ENCODE measurements at regions not wholly inside any gene's neighbourhood (a gene's known extent, or its start where the extent isn't known, plus 50 kb on each side); places are given as distances from the start of the nearest gene placed in this dataset.

DNA sequence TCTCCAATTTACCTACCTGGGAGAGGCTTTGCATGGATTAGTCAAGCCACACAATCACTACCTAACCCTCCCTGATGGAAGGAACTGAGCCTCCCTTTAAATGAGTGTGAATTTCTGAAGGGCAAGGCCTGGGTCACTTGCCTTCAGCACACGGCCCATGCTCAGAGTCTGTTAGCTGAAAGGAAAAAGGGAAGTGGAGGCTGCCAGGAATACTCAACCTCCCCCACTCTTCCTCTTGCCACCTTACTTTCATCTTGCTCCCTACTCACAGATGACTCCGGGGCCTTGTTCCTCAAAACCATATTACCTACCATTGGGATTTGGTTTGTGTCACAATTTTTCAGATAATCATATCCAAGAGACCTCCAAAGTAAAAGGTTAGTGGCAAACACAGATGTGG, 220.0 kb downstream of the ABHD5 start:
- TF ChIP-seq, protein P1, sequence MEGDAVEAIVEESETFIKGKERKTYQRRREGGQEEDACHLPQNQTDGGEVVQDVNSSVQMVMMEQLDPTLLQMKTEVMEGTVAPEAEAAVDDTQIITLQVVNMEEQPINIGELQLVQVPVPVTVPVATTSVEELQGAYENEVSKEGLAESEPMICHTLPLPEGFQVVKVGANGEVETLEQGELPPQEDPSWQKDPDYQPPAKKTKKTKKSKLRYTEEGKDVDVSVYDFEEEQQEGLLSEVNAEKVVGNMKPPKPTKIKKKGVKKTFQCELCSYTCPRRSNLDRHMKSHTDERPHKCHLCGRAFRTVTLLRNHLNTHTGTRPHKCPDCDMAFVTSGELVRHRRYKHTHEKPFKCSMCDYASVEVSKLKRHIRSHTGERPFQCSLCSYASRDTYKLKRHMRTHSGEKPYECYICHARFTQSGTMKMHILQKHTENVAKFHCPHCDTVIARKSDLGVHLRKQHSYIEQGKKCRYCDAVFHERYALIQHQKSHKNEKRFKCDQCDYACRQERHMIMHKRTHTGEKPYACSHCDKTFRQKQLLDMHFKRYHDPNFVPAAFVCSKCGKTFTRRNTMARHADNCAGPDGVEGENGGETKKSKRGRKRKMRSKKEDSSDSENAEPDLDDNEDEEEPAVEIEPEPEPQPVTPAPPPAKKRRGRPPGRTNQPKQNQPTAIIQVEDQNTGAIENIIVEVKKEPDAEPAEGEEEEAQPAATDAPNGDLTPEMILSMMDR (optimal IDR thresholded peaks at IDR 0.05 in 1 of 3, IDR thresholded peaks at IDR 0.05 in 1 of 3, conservative IDR thresholded peaks at IDR 0.05 in 1 of 3; ENCODE audit: extremely low read depth in 1 of 3, insufficient read depth in 2 of 3, low read length in 3 of 3), result no peak
- TF ChIP-seq EZH2 (IDR thresholded peaks at IDR 0.05; ENCODE audit: low read length), result no peak

Measured in keratinocyte (primary cell).